HCT116 (cell line): ENCODE measurements at regions not wholly inside any gene's neighbourhood (a gene's known extent, or its start where the extent isn't known, plus 50 kb on each side); places are given as distances from the start of the nearest gene placed in this dataset.

Source experiments
- ATAC-seq: fragments of 200-7000 bp; cut with Tn5 transposase; 2 replicates; pipeline ENCODE4 v1.9.1; 2020; ENCODE audit warnings: mild to moderate bottlenecking, moderate library complexity
- BruUV-seq: library from RNA; stranded (reverse); fragments of 400-500 nt; replicated peaks from 2 replicates; lab custom pipeline; 2021; lab: Mats Ljungman, UMichigan
- CTCF ChIA-PET: fragments of 300-600 bp; sonication (Branson Sonifier 250); formaldehyde crosslinking; loops from one replicate; lab custom pipeline; 2021; ENCODE audit warnings: antibody characterized with exemption; lab: Charles Lee
- POLR2A ChIA-PET: fragments of 300-600, 350-600 bp; sonication (Branson Sonifier 250); formaldehyde crosslinking; loops from one replicate; lab custom pipeline; 2021; ENCODE audit warnings: antibody characterized with exemption; lab: Charles Lee
- RAD21 ChIA-PET, 2 experiments: fragments of 300-600 bp; sonication (Branson Sonifier 250); formaldehyde crosslinking; loops; one replicate each; lab custom pipeline; 2023; ENCODE audit warnings: low total read pairs in 2 of 2; ENCODE audit not compliant: uncharacterized antibody in 2 of 2, unreplicated experiment in 2 of 2, low non-redundant PET in 1 of 2; lab: Charles Lee
- DNase-seq: peaks from one replicate; pipeline ENCODE4 v3.0.0-alpha.2; 2010; ENCODE audit warnings: low read depth, low spot score
- H2AFZ ChIP-seq: fragments of 200-600 bp; shearing (Covaris generic), sonication (generic); 2 replicates; pipeline ENCODE4 v1.6.1; 2017; ENCODE audit warnings: low read depth, mixed run types, mixed read lengths, antibody characterized with exemption, low read length; ENCODE audit not compliant: poor library complexity, severe bottlenecking
- H3K27ac ChIP-seq: 2 replicates; pipeline ENCODE4 v1.5.1; 2012; ENCODE audit warnings: low read depth, low read length
- H3K27me3 ChIP-seq: fragments of 200-600 bp; sonication (generic); 2 replicates; pipeline ENCODE4 v1.6.1; 2016; ENCODE audit warnings: mixed run types, low read length, mixed read lengths; ENCODE audit not compliant: insufficient read depth
- H3K36me3 ChIP-seq, 2 experiments: fragments of 200-500 bp in 1 of 2; fragments of 200-600 bp in 1 of 2; sonication (Bioruptor generic) in 1 of 2; sonication (generic) in 1 of 2; 2 replicates each; pipeline versions ENCODE4 v1.5.1 to v1.6.1; 2014 to 2016; ENCODE audit warnings: low read length in 2 of 2, inconsistent platforms in 1 of 2, mixed read lengths in 1 of 2, mixed run types in 1 of 2; ENCODE audit not compliant: insufficient read depth in 2 of 2, control insufficient read depth in 1 of 2
- H3K4me1 ChIP-seq, 2 experiments: fragments of 200-600 bp in 1 of 2; sonication (generic) in 1 of 2; 2 replicates each; pipeline versions ENCODE4 v1.5.1 to v1.6.1; 2012 to 2017; ENCODE audit warnings: low read length in 2 of 2, inconsistent platforms in 1 of 2, mild to moderate bottlenecking in 1 of 2, mixed read lengths in 1 of 2, mixed run types in 1 of 2, moderate library complexity in 1 of 2; ENCODE audit not compliant: insufficient read depth in 2 of 2, control insufficient read depth in 1 of 2
- H3K4me2 ChIP-seq: fragments of 200-600 bp; sonication (generic); 2 replicates; pipeline ENCODE4 v1.6.1; 2017; ENCODE audit warnings: mixed run types, low read length, mixed read lengths
- H3K4me3 ChIP-seq, 2 experiments: fragments of 200-600 bp in 1 of 2; sonication (generic) in 1 of 2; replicated peaks in 1 of 2; 2 replicates each; pipeline ENCODE4 v1.5.1; 2011 to 2016; ENCODE audit warnings: low read length in 2 of 2, control low read depth in 1 of 2, low read depth in 1 of 2, mild to moderate bottlenecking in 1 of 2, mixed read lengths in 1 of 2, mixed run types in 1 of 2
- H3K79me2 ChIP-seq: fragments of 200-600 bp; sonication (generic); 2 replicates; pipeline ENCODE4 v1.6.1; 2017; ENCODE audit warnings: mild to moderate bottlenecking, mixed run types, low read length, moderate library complexity, mixed read lengths; ENCODE audit not compliant: insufficient read depth
- H3K9ac ChIP-seq: fragments of 200-600 bp; sonication (generic); 2 replicates; pipeline ENCODE4 v1.6.1; 2016; ENCODE audit warnings: low read length, mixed read lengths
- H3K9me2 ChIP-seq: fragments of 200-600 bp; sonication (generic), shearing (Covaris generic); 2 replicates; pipeline ENCODE4 v1.6.1; 2017; ENCODE audit warnings: mixed run types, mild to moderate bottlenecking, moderate library complexity; ENCODE audit not compliant: insufficient read depth
- H3K9me3 ChIP-seq, 2 experiments: fragments of 200-500 bp in 1 of 2; fragments of 200-600 bp in 1 of 2; sonication (Bioruptor generic) in 1 of 2; sonication (generic) in 1 of 2; 2 replicates each; pipeline ENCODE4 v1.6.1; 2014 to 2017; ENCODE audit warnings: low read length in 2 of 2, mixed read lengths in 2 of 2, inconsistent platforms in 1 of 2, low read depth in 1 of 2, mild to moderate bottlenecking in 1 of 2, mixed run types in 1 of 2, moderate library complexity in 1 of 2; ENCODE audit not compliant: control insufficient read depth in 1 of 2, insufficient read depth in 1 of 2
- H4K20me1 ChIP-seq: fragments of 200-600 bp; sonication (generic), shearing (Covaris generic); 2 replicates; pipeline ENCODE4 v1.6.1; 2017; ENCODE audit warnings: mixed run types, mild to moderate bottlenecking, moderate library complexity; ENCODE audit not compliant: insufficient read depth
- EGR1 ChIP-seq: IDR thresholded peaks from 2 replicates; pipeline ENCODE4 v1.6.1; 2012; ENCODE audit warnings: low read depth
- ELF1 ChIP-seq: IDR thresholded peaks from 2 replicates; pipeline ENCODE4 v1.6.1; 2012; ENCODE audit warnings: low read depth, borderline replicate concordance
- EZH2phosphoT487 ChIP-seq: fragments of 200-600 bp; IDR thresholded peaks from 2 replicates; pipeline ENCODE4 v1.6.1; 2018; ENCODE audit warnings: antibody characterized with exemption, borderline replicate concordance
- FOSL1 ChIP-seq: IDR thresholded peaks from 2 replicates; pipeline ENCODE4 v1.6.1; 2012; ENCODE audit warnings: low read depth
- MAX ChIP-seq: IDR thresholded peaks from 2 replicates; pipeline ENCODE4 v1.6.1; 2012
- RAD21 ChIP-seq: IDR thresholded peaks from 2 replicates; pipeline ENCODE4 v1.6.1; 2012; ENCODE audit warnings: low read depth, mild to moderate bottlenecking
- SP1 ChIP-seq: IDR thresholded peaks from 2 replicates; pipeline ENCODE4 v1.6.1; 2012; ENCODE audit warnings: low read depth
- TCF7L2 ChIP-seq: IDR thresholded peaks from 2 replicates; pipeline ENCODE4 v1.7.0; 2011; ENCODE audit warnings: borderline replicate concordance, inconsistent platforms; ENCODE audit not compliant: insufficient read depth, insufficient read length; ENCODE audit errors: extremely low read depth
- YY1 ChIP-seq: IDR thresholded peaks from 2 replicates; pipeline ENCODE4 v1.6.1; 2011; ENCODE audit warnings: low read length, low read depth, moderate library complexity, mild to moderate bottlenecking; ENCODE audit not compliant: insufficient replicate concordance; ENCODE audit errors: extremely low read depth
- ZBTB33 ChIP-seq: IDR thresholded peaks from 2 replicates; pipeline ENCODE4 v1.6.1; 2011; ENCODE audit warnings: mild to moderate bottlenecking, low read length, moderate library complexity; ENCODE audit not compliant: insufficient replicate concordance; ENCODE audit errors: extremely low read depth
- ZFX ChIP-seq: fragments of 450-650 bp; IDR thresholded peaks from 2 replicates; pipeline ENCODE4 v1.6.1; 2017
- ZNF274 ChIP-seq: fragments of 200-500 bp; sonication (Bioruptor generic); IDR thresholded peaks from 2 replicates; pipeline ENCODE4 v1.6.1; 2014; ENCODE audit warnings: mild to moderate bottlenecking, low read depth, low read length, inconsistent platforms
- intact Hi-C: fragments of 100-400 bp; cut with micrococcal nuclease; formaldehyde crosslinking; loops from 2 replicates; pipeline ENCODE4 v1.10.0; 2022
- TF ChIP-seq, protein P1 (sequence below): IDR thresholded peaks from 2 replicates; pipeline ENCODE4 v1.6.1; 2012; ENCODE audit warnings: low read depth
- TF ChIP-seq, protein P2 (sequence below), 3 experiments: fragments of 200-600 bp in 1 of 3; sonication (generic) in 1 of 3; IDR thresholded peaks in 2 of 3; conservative IDR thresholded peaks in 1 of 3; 2 replicates each; pipeline ENCODE4 v1.5.1; 2012 to 2017; ENCODE audit warnings: low read depth in 2 of 3, low read length in 2 of 3, antibody characterized with exemption in 1 of 3, borderline replicate concordance in 1 of 3, control low read depth in 1 of 3, mild to moderate bottlenecking in 1 of 3, mixed read lengths in 1 of 3, mixed run types in 1 of 3, moderate library complexity in 1 of 3; ENCODE audit not compliant: insufficient read depth in 1 of 3

GRCh38 chr7:88670536-88670935, 89.0 kb upstream of the ZNF804B start:
- Histone ChIP-seq H3K27ac (no peak overlapping the region), H3K27me3 (no peaks in the 10 kb centered on the region), H3K4me2 (no peak overlapping the region), H3K9ac (no peak overlapping the region)
- CTCF ChIA-PET, result no interaction called here
- no TSS peak for BruUV-seq
- DNase-seq, result no peak
- TF ChIP-seq MAX, result no peak
- no peak for TF ChIP-seq TCF7L2
- TF ChIP-seq, protein P1, sequence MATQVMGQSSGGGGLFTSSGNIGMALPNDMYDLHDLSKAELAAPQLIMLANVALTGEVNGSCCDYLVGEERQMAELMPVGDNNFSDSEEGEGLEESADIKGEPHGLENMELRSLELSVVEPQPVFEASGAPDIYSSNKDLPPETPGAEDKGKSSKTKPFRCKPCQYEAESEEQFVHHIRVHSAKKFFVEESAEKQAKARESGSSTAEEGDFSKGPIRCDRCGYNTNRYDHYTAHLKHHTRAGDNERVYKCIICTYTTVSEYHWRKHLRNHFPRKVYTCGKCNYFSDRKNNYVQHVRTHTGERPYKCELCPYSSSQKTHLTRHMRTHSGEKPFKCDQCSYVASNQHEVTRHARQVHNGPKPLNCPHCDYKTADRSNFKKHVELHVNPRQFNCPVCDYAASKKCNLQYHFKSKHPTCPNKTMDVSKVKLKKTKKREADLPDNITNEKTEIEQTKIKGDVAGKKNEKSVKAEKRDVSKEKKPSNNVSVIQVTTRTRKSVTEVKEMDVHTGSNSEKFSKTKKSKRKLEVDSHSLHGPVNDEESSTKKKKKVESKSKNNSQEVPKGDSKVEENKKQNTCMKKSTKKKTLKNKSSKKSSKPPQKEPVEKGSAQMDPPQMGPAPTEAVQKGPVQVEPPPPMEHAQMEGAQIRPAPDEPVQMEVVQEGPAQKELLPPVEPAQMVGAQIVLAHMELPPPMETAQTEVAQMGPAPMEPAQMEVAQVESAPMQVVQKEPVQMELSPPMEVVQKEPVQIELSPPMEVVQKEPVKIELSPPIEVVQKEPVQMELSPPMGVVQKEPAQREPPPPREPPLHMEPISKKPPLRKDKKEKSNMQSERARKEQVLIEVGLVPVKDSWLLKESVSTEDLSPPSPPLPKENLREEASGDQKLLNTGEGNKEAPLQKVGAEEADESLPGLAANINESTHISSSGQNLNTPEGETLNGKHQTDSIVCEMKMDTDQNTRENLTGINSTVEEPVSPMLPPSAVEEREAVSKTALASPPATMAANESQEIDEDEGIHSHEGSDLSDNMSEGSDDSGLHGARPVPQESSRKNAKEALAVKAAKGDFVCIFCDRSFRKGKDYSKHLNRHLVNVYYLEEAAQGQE, result no peak
- no peak for TF ChIP-seq SP1
- TF ChIP-seq EZH2phosphoT487, result no peak
- TF ChIP-seq RAD21, result no peak
- no peak for TF ChIP-seq FOSL1
- TF ChIP-seq ZFX, result no peak
- no peak for TF ChIP-seq ZNF274
- TF ChIP-seq YY1, result no peak
- TF ChIP-seq, protein P2, sequence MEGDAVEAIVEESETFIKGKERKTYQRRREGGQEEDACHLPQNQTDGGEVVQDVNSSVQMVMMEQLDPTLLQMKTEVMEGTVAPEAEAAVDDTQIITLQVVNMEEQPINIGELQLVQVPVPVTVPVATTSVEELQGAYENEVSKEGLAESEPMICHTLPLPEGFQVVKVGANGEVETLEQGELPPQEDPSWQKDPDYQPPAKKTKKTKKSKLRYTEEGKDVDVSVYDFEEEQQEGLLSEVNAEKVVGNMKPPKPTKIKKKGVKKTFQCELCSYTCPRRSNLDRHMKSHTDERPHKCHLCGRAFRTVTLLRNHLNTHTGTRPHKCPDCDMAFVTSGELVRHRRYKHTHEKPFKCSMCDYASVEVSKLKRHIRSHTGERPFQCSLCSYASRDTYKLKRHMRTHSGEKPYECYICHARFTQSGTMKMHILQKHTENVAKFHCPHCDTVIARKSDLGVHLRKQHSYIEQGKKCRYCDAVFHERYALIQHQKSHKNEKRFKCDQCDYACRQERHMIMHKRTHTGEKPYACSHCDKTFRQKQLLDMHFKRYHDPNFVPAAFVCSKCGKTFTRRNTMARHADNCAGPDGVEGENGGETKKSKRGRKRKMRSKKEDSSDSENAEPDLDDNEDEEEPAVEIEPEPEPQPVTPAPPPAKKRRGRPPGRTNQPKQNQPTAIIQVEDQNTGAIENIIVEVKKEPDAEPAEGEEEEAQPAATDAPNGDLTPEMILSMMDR (IDR thresholded peaks at IDR 0.05 in 2 of 3, conservative IDR thresholded peaks at IDR 0.05 in 1 of 3; ENCODE audit: borderline replicate concordance in 1 of 3, insufficient read depth in 1 of 3, low read depth in 2 of 3, low read length in 2 of 3), result no peak
- TF ChIP-seq ZBTB33, result no peak
- TF ChIP-seq ELF1, result no peak
- no peak for TF ChIP-seq EGR1
- TF ChIP-seq, all 23 proteins: peak for 0
- H3K9me3 ChIP-seq, result no peaks in the 10 kb centered on the region
- RAD21 ChIA-PET, result no interaction called here
- no peaks in the 10 kb centered on the region for H3K79me2 ChIP-seq
- no peaks in the 10 kb centered on the region for H3K36me3 ChIP-seq
- H3K9me2 ChIP-seq, result no peaks in the 10 kb centered on the region
- no peaks in the 10 kb centered on the region for H3K4me1 ChIP-seq
- H4K20me1 ChIP-seq, result no peaks in the 10 kb centered on the region
- intact Hi-C loops, result no loop called here
- ATAC-seq, result no peak
- POLR2A ChIA-PET, result no interaction called here
- H3K4me3 ChIP-seq, result no peak overlapping the region
- no peak overlapping the region for H2AFZ ChIP-seq
